Stimulated activated CD8-positive, alpha-beta memory T cell treated with anti-CD3 and anti-CD28 coated beads, Interleukin-2, amount 100 ng/mL, for 1 hour (primary cell): ENCODE measurements at regions not wholly inside any gene's neighbourhood (a gene's known extent, or its start where the extent isn't known, plus 50 kb on each side); places are given as distances from the start of the nearest gene placed in this dataset.
"Not testable (repeated sequence)": the region's sequence is repeated elsewhere in the genome, so short reads cannot be mapped to it uniquely, and the experiment has no call there.

Experiments used
- DNase-seq, 2 donors: peaks; one replicate each; pipeline ENCODE4 v3.0.0-alpha.2; 2020; ENCODE audit warnings: low read depth in 2 of 2

DNA sequence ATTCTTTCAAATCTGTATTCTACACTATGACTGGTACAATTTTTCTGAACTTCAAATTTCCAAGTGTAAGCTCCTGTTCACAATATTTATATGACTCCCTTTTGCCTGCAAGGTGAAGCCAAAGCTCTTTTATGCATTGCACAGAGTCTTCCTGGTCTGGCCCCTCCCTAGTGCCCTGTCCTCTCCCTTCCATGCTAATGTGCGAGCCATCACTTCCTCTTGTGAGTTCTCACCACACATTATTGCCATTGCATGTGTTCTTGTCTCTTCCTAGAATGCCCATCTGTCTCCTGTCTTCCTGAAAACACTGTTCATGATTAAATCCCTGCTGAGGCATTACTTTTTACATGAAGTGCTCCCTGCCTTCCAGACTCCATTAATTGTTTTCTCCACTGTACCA, 169.9 kb downstream of the MC4R start:
- no peak for DNase-seq

- DNase-seq: no peak
Measured at GRCh38 chr18:60200558-60200957, 172.0 kb downstream of the MC4R start.

DNA sequence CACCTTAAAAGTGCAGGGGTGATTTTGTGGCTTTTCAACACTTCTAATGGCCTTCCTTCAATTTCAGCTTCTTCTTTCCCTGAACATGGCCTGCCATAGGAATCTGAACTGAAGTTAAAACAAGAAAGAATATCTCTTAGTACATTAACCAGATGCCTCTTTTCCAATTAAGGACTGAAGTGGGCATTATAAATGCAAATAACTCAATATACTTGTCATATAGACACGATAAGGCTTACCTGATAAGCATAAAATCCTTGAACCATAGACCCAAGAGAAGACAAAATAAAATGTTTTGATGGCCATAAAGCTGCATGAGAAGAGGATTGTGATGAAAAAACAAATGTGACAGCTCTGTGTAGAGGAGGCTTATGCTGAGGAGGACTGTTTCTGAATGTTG, 173.1 kb downstream of the MC4R start:
- DNase-seq: no peak

DNA sequence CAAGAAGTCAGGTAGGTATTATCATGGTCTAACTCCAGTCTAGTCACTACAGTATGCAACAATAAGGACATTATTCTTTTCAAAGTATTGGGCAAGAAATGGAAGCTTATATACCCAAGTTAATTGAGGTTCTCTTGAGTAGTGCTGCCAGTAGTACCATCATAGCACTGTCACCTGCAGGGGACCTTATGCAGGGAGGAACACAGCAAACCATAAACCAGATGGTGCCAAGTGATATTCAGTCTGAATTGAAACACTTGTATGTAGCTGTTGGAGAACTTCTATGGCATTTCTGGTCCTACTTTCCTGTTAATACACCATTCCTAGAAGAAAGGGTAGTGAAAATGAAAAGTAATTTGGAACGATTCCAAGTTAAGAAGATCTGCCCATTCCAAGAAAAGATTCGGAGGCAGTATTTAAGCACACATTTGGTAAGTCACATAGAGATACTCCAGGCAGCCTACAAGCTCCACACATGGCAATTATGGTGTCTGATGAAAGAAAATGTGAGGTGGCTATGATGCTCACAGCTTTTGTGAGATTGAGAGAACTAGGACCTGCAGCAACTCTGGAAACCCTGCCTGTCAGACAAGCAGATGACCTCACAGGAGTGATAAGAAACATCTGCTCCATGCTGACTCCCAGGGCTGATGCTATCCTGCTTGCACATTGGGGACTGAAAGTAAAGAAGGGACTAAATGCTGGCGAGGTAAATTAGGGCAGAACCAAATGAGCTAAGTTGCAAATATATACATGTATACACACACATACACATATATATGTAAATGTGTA, 174.7 kb downstream of the MC4R start:
- DNase-seq: no peak

DNA sequence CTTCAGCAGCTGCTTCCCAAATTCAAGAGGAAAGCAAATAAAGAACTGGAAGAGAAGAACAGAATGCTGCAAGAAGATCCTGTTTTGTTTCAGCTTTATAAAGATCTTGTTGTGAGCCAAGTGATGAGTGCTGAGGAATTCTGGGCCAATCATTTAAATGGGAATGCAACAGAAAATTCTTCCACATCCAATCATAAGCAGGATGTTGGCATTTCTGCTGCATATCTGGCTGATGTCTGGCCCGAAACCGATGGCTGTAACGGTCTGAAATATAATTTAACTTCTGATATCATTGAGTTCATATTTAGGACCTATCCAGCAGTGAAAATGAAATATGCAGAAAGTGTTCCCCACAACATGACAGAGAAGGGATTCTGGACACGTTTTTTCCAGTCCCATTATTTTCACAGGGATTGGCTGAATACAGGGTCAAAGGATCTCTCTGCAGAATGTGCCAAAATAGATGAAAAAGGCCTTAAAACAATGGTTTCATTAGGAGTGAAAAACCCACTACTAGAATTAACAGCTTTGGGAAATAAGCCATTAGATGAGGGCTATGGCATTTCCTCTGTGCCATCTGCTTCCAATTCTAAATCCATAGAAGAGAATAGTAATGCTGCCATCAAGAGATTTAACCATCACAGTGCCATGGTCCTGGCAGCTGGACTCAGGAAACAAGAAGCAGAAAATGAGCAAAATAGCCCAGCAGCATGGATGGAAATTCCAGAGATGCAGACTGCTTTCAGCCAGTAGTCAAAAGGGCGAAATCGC, 175.6 kb downstream of the MC4R start:
- no peak for DNase-seq

- no peak for DNase-seq
Measured at GRCh38 chr18:60193780-60194179, 178.8 kb downstream of the MC4R start.

DNA sequence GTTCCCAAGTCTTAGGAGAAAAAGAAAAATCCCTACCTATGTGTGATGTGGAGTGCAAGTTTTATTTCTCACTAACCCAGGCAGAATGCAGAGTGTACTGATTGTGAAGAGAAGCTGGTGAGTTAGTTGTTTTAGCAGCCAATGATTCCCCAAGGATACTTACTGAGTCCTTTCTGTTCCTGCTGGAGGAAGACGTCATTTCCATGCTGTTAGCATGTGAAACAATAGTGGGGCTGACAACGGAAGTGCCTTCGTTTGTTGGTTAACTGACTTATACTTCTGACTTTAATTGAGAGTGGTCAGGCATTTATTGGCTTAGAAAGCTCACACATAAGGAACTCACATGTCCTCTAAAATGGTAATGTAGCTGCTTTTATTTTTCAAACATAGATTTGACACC, 180.6 kb downstream of the MC4R start:
- DNase-seq: no peak

DNA sequence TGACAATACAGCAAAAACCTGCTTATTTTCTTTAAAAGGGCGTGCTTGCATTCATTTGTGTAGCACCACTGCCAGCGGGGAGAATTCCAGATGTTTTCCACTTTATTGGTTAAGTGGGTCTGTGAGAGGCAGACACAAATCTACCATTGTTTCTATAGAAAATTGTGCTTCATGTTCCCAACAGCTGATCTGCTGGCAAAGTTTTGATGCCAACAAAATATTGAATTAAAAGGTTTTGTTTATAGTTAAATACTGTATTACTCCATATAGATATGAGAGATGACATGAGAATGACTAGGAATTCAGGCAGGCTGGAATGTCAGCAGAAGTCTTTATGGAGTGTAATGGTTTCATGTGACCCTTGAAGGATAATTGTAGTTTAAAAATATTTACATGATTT, 182.7 kb downstream of the MC4R start:
- DNase-seq: no peak

DNA sequence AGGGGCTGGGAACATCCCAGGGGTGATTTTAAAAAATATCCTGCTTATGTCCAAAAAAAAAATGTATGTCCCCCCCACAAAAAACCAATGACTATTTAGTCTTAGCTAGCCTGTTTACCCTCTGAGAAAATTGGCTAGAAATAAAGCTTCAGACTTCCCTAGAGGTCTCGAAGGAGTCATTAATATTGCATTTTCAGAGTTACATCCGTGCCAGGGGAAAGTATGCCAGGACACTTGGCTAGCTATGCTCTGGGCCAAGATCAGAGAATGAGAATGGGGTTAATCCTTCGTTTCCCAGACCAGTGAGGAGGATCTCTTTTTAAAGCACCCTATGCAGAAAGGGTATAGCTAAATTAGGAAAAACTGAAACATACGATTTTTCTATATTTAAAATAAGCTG, 183.6 kb downstream of the MC4R start:
- DNase-seq: no peak

- DNase-seq: no peak
Measured at GRCh38 chr18:60182223-60182622, 190.4 kb downstream of the MC4R start.

DNA sequence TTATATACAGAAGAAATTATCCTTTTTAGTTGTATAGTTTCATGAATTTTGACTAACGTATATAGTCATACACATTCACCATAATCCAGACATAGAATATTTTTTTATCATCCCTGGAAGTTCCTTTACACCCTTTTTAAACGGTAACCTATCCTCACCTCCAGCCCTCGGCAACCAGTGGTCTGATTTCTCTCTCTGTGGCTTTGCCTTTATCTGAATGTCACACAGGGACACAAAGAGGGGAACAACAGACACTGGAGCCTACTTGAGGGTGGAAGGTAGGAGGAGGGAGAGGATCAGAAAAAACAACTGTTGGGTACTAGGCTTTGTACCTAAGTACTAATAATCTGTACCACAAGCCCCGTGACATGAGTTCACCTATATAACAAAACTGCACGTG, 191.9 kb downstream of the MC4R start:
- DNase-seq: no peak

DNA sequence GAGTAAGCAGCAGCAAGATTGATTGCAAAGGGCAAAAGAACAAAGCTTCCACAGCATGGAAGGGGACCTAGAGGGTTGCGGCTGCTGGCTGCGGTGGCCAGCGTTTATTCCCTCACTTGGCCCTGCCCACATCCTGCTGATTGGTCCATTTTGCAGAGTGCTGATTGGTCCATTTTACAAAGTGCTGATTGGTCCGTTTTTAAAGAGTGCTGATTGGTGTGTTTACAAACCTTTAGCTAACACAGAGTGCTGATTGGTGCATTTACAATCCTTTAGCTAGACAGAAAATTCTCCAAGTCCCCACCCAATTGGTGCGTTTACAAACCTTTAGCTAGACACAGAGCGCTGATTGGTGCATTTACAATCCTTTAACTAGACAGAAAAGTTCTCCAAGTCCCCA, 194.4 kb downstream of the MC4R start:
- DNase-seq: not testable (repeated sequence)

DNA sequence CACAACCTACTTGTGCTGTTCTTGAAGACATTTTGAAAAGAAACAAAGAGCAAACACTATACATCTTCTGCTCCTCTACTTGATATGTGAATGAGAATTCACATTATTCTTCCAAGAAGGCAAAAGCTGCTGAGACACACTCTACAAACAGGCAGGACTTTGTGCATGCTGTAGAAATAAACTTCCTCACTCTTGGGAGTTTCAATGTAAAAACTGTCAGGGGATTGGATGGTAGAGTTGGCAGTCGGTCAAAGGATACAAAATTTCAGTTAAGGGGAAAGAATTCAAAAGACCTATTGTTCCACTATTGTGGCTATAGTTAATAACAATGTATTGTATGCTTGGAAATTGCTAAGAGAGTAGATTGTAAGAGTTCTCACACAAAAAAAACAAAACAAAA, 196.3 kb downstream of the MC4R start:
- DNase-seq: no peak

- no peak for DNase-seq
Measured at GRCh38 chr18:60174832-60175231, 197.7 kb downstream of the MC4R start.

- DNase-seq: no peak
Measured at GRCh38 chr18:60172030-60172429, 200.5 kb downstream of the MC4R start.

GRCh38 chr18:60163622-60164021, 209.0 kb downstream of the MC4R start:
- no peak for DNase-seq

GRCh38 chr18:60162388-60162787, 210.2 kb downstream of the MC4R start:
- no peak for DNase-seq

DNA sequence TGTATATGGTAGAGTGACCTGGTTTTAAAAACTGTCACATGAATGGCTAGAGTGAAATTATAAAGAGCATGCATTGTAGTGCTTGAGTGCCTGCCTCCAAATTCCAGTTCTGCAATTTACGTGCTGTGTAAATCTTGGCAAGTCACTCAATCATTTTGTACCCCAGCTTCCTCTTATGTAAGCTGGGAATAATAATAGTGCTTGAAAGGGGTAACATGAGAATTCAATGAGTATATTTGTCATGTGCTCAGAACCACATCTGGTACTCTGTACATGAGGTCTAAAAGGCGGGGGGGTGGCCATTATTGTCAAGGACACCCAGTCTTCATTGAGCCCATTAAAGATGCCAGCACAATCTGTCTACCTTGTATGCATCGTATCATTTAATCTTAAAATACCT, 214.8 kb downstream of the MC4R start:
- DNase-seq: no peak

DNA sequence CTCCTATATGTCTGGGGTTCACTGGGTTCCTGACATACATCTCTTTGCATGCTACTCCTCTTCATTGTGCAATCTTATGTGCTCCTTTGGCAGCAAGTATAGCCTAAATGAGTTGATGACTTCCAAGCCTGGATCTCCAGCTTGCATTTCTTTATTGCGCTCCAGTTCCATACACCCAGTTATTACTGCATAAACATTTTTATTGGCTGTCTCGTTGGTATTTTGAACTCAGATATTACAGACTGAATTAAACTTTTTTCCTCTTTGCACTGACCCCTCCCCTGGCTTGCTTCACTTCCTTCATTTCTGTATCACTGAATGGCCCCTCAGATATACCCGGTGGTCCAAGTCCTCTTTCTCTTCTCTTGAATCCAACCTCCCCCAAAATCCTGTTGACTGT, 219.2 kb downstream of the MC4R start:
- DNase-seq: no peak

- no peak for DNase-seq
Measured at GRCh38 chr18:60149316-60149715, 223.3 kb downstream of the MC4R start.

- DNase-seq: no peak
Measured at GRCh38 chr18:60147323-60147722, 225.3 kb downstream of the MC4R start.

- DNase-seq: no peak
Measured at GRCh38 chr18:60146220-60146960, 226.2 kb downstream of the MC4R start.

DNA sequence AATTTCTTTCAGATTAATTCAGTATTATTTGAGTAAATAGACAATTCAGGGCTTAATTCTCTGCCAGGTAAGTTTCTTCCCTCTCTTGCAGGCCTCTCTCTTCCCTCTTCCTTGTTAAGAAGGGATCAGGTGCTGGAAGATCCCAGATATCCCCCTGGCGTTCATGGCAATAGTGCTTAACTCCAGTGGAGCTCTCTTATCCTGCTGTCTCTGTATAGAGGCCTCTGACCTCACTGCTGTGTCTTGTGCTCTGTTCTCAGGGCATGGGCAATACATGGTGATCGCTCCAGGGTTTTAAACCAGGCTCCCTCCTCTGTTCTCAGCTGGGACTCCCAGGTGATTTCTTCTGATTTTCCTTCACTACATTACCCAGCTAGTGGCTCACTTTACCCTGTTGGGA, 226.8 kb downstream of the MC4R start:
- DNase-seq: no peak
